HG02840 (cell line): ENCODE measurements at regions not wholly inside any gene's neighbourhood (a gene's known extent, or its start where the extent isn't known, plus 50 kb on each side); places are given as distances from the start of the nearest gene placed in this dataset.

Experiments
- ATAC-seq: cut with Tn5 transposase; IDR thresholded peaks from one replicate; pipeline ENCODE4 v1.9.1; 2021; ENCODE audit warnings: mild to moderate bottlenecking, moderate library complexity, moderate number of reproducible peaks; ENCODE audit not compliant: unreplicated experiment, low FRiP score

DNA sequence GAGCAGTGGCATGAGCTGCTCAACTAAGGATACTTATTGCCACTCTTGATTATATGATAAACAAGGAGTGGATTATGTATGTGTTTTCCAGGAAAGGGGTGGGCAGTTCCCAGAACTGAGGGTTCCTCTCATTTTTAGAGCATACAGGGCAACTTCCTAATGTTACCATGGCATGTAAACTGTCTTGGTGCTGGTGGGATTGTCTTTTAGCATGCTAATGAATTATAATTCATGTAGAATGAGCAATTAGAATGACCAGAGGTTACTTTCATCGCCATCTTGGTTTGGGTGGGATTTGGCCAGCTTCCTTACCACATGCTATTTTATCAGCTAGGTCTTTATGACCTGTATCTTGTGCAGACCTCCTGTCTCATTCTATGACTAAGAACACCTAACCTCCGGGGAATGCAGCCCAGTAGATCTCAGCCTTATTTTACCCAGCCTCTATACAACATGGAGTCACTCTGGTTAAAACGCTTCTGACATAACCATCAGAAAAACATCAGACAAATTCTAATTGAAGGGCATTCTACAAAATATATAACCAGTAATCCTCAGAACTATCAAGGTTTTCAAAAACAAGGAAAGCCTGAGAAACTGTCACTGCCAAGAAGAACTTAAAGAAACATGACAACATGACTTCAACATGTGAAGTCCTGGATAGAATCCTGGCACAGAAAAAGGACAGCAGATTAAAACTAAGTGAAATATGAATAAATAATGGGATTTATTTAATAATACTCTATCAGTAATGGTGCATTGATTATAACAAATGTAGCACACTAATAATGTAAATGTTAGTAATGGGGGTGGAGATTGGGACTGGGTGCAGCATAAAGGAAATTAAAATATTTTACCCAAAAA is 365.0 kb downstream of the SEMA3D start:
- no peak for ATAC-seq

DNA sequence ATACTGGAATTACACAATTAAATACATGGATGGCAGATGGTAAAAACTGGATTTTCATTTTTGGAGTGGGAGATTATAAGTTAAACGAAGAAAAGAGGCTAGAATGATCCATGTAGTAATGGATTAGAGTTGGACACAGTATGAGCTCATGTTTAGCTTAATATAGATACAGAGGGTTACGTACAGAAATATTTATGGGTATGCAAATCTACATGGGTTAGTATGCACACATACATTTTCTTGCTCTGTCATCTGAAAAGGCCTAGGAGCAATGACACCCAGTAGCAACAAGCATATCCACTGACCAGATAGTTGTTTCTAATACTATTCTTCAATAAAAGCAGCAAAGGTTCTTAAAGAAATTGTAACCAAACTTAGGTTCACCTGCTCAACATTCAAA is 366.4 kb downstream of the SEMA3D start:
- ATAC-seq = no peak

GRCh38 chr7:84817016-84817415 is 369.8 kb downstream of the SEMA3D start:
- ATAC-seq = no peak

- ATAC-seq = no peak
These were observed 373.5 kb downstream of the SEMA3D start for GRCh38 chr7:84813376-84813775.

GRCh38 chr7:84812021-84812420 is 374.8 kb downstream of the SEMA3D start:
- no peak for ATAC-seq

DNA sequence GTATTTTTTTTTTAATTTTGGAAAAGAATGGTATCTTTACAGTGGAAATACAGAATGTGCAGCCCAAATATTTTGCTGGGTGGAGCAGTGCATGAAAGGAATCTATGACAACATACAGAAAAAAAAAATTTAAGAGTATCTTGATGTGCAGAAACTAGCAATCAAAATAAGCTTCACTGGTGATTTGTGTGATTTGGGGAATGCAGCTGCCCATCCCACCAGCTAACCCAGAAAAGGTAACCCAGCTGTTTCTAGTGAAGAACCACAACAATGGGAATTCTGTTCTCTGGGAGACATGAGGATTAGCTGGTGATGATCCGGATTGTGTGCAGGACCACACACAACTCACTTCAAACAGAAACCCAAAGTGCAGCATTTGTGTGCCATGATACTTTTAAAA is 375.5 kb downstream of the SEMA3D start:
- ATAC-seq = no peak

- ATAC-seq = no peak
These were observed 377.0 kb downstream of the SEMA3D start for GRCh38 chr7:84809877-84810276.

- no peak for ATAC-seq
These were observed 382.9 kb downstream of the SEMA3D start for GRCh38 chr7:84803979-84804378.

DNA sequence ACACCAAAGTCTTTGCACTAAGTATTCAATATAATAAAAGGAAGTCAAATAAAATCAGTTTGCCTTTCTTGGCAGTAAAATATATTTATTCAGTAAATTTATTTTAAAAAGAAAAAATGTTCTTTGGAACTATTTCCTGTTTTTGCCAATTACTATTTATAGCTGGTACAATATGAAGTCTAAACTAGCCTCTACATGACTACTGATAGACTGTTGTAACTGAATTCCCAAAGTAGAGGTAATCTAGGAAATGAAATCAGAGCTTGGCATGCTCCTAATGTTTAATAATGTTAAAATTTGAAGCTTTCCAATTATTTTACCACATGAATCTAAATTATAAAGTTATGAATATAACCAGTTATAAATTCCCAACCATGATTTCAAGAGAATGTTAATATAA is 385.5 kb downstream of the SEMA3D start:
- no peak for ATAC-seq

GRCh38 chr7:84800846-84801245 is 386.0 kb downstream of the SEMA3D start:
- ATAC-seq = no peak

GRCh38 chr7:84799106-84799505 is 387.8 kb downstream of the SEMA3D start:
- no peak for ATAC-seq

GRCh38 chr7:84792231-84792893 is 394.5 kb downstream of the SEMA3D start:
- no peak for ATAC-seq

DNA sequence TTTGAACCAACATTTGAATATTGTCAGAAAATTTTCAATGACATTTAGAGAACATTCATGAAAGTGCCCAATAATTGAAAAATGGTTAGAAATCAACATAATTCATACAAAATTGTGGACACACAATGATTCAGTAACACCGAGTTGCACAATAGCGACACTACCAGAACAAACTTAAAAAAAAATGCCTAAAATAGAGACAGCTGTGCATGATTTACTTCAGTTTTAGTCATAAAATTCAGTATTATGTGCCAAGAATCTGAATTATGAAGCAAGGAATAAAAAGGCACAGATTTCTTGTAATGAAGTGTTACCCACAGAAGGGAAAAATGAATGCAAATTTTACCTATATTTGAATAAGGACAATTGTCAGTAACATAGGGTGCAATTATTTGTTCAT is 396.0 kb downstream of the SEMA3D start:
- ATAC-seq = no peak

GRCh38 chr7:84786073-84786472 is 400.8 kb downstream of the SEMA3D start:
- ATAC-seq = no peak

DNA sequence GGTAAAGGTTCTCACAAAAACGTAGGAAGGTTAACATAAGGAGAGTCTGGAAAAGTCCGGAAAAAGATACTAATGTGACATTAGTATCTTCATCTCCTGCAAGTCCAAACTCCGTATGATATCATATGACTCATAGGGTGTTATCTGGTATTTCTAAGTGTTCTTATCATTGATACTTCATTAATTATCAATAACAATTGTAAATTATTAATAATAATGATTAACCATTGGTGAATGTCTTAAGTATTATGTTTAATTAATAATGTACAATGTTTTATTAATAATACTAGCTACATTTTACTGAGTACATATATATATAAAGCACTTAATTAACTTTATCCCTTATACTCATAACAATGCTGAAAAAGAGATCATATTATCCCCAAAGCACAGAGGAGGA is 402.4 kb downstream of the SEMA3D start:
- ATAC-seq = no peak

- ATAC-seq = no peak
These were observed 403.6 kb downstream of the SEMA3D start for GRCh38 chr7:84783141-84783778.

- no peak for ATAC-seq
These were observed 405.0 kb downstream of the SEMA3D start for GRCh38 chr7:84781838-84782237.

DNA sequence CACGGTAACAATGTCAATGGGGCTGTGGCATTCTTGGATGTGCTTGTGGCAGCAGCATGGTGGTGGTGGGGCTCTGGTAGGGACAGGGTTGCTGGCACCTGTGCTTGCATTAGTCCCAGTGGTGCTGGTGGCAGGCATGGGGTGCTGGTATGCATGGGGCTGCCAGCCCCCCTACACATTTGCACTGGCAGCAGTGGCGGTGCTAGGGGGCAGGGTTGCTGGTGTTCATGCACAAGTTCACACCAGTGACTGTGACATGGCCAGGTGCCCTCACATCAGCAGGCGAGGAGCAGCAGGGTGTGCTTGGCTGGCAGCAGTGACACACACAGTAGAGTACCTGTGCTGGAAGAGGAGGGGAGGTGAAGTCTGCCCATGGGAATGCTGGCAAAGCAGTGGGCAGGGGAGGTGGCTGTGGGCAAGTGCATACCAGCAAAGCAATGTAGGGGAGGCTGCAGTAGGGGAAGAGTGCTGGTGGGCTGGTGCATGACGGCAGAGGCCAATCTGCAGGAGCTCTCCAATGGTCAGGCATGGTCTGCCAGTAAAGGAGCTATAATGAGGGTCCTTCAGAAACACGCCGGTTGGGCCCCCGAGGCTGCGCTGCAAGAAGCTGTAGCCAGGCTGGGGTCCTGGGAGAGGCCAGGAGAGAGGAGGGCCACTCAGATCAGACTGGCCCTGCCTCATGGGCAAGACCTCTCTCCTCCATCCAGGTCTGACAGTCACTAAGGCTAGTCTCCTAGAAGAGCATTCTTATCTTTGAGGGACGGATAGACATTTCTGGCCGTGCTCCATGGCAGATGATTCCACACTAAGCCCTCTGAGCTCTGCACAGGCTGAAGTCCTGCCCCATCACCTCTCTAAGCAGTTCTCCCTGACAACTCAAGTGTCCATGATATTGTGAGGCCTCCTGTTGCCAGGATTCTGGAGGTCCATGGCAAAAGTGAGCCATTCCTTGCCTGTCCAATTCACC is 406.4 kb downstream of the SEMA3D start:
- no peak for ATAC-seq

DNA sequence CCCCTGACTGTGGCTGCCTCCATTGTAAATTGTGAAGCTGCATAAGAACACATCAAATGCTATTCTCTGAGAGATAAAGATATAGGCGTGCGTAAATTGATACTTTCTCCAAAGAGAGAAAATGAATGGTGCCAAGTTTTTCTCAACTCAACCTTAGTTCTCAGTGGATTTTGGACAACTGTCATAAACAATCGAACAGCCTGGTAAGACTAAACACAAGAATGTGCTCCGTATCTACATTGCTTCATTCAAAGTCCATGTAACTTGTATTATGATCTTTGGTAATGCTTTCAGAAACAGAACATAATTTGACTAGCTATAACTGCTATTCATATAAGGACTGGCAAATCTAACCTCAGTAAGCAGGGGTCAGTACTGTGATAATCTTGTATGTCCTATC is 429.1 kb downstream of the SEMA3D start:
- no peak for ATAC-seq

DNA sequence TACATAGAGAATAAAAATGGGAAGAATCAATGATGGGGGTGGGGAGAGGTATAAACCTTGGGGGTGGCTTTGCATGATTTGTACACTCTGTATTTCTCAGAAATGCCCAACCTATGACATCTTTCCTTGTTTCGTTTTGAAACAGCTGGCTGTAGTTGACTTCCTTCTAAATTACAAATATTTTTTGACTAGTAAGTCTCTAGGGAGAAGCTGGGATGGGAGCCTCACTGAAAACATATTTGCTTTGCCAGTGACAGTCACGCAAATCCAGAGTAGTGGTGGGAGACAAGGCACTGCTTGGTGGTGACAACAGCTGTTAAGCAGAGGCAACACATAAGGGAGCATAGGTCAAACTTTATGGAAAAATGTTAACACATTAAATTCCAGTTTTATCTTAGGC is 440.5 kb downstream of the SEMA3D start:
- no peak for ATAC-seq
